Panc1 (cell line): ENCODE measurements at regions not wholly inside any gene's neighbourhood (a gene's known extent, or its start where the extent isn't known, plus 50 kb on each side); places are given as distances from the start of the nearest gene placed in this dataset.

ENCODE experiments used
- ATAC-seq: fragments of 200-7000 bp; cut with Tn5 transposase; 2 replicates; pipeline ENCODE4 v1.9.1; 2020; ENCODE audit warnings: mild to moderate bottlenecking, moderate library complexity
- BruUV-seq: library from RNA; stranded (reverse); fragments of 400-500 nt; replicated peaks from 2 replicates; lab custom pipeline; 2021; lab: Mats Ljungman, UMichigan
- CTCF ChIA-PET: fragments of 300-600 bp; sonication (Branson Sonifier 250); formaldehyde crosslinking; loops from one replicate; lab custom pipeline; 2022; ENCODE audit warnings: antibody characterized with exemption; lab: Charles Lee
- POLR2A ChIA-PET: fragments of 300-600 bp; sonication (Branson Sonifier 250); formaldehyde crosslinking; loops from one replicate; lab custom pipeline; 2022; ENCODE audit warnings: antibody characterized with exemption; lab: Charles Lee
- DNase-seq: peaks from one replicate; pipeline ENCODE4 v3.0.0-alpha.2; 2010; ENCODE audit warnings: low read depth, low spot score
- H3K27ac ChIP-seq: 2 replicates; pipeline ENCODE4 v1.5.1; 2011; ENCODE audit warnings: mild to moderate bottlenecking, low read length, inconsistent platforms
- H3K27me3 ChIP-seq: fragments of 200-500 bp; sonication (Bioruptor generic); 2 replicates; pipeline ENCODE4 v1.6.0; 2014; ENCODE audit warnings: low read length, inconsistent platforms; ENCODE audit not compliant: control insufficient read depth, insufficient read depth
- H3K36me3 ChIP-seq: fragments of 200-500 bp; sonication (Bioruptor generic); 2 replicates; pipeline ENCODE4 v1.5.1; 2014; ENCODE audit warnings: inconsistent platforms, mild to moderate bottlenecking, low read length, moderate library complexity; ENCODE audit not compliant: control insufficient read depth, insufficient read depth
- H3K4me1 ChIP-seq: 2 replicates; pipeline ENCODE4 v1.5.1; 2011; ENCODE audit warnings: inconsistent platforms, mild to moderate bottlenecking, low read length, moderate library complexity; ENCODE audit not compliant: control insufficient read depth, insufficient read depth
- H3K4me3 ChIP-seq, 2 experiments: 2 replicates each; pipeline ENCODE4 v1.5.1; 2011 to 2012; ENCODE audit warnings: low read depth in 2 of 2, low read length in 2 of 2, mild to moderate bottlenecking in 2 of 2, inconsistent platforms in 1 of 2, moderate library complexity in 1 of 2
- H3K9me3 ChIP-seq: fragments of 200-500 bp; sonication (Bioruptor generic); 2 replicates; pipeline ENCODE4 v1.5.1; 2014; ENCODE audit warnings: low read depth, mild to moderate bottlenecking, inconsistent platforms, low read length, moderate library complexity; ENCODE audit not compliant: control insufficient read depth, insufficient read depth
- POLR2AphosphoS5 ChIP-seq: IDR thresholded peaks from 2 replicates; pipeline ENCODE4 v1.6.1; 2012; ENCODE audit warnings: mild to moderate bottlenecking, low read depth, low read length, moderate library complexity
- REST ChIP-seq, 2 experiments: IDR thresholded peaks; 2 replicates each; pipeline ENCODE4 v1.6.1; 2011 to 2012; ENCODE audit warnings: low read depth in 2 of 2, control low read depth in 1 of 2, low read length in 1 of 2, mild to moderate bottlenecking in 1 of 2, moderate library complexity in 1 of 2; ENCODE audit not compliant: insufficient read depth in 1 of 2
- SIN3A ChIP-seq: IDR thresholded peaks from 2 replicates; pipeline ENCODE4 v1.6.1; 2012; ENCODE audit warnings: low read depth, mild to moderate bottlenecking, low read length, moderate library complexity, borderline replicate concordance; ENCODE audit not compliant: insufficient read depth
- TCF7L2 ChIP-seq: IDR thresholded peaks from 2 replicates; pipeline ENCODE4 v1.6.1; 2011; ENCODE audit warnings: mild to moderate bottlenecking, low read depth, low read length, inconsistent platforms
- in situ Hi-C: cut with HindIII; loops from 2 replicates; pipeline ENCODE4 v1.10.0; 2016; ENCODE audit warnings: low sequenced_read_pairs, low pct_unique_long_range_greater_than_20kb
- intact Hi-C: fragments of 100-400 bp; cut with micrococcal nuclease; formaldehyde crosslinking; loops from one replicate; pipeline ENCODE4 v1.10.0; 2022; ENCODE audit not compliant: unreplicated experiment
- TF ChIP-seq, protein P1 (sequence below): fragments of 450-650 bp; IDR thresholded peaks from 2 replicates; pipeline ENCODE4 v1.5.1; 2017; ENCODE audit warnings: mild to moderate bottlenecking

DNA sequence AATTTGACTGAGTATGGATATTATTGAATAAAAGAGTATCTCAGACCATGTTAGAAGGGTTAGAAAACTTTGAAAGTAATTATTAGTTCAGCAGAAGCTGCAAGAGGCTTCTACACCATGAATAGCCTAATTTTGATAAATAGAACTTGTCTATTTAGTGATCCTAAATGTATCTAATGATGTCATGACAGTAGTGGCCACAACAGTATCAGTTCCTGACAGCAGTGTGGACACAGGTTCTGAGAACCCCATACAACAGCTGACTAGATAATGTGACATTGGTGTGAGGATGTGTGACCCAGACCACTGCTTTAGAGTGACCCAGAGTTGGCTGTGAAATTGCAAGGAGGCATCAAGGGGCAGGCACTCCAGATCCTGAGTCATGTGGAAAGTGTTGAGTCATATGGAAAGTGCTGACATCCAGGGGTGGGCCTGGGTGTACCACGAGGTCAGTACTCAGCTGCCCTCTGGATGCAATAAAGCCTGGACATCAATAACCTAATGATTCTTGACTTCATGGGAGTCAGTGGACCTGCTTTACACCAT is 754.7 kb downstream of the DHX35 start:
- CTCF ChIA-PET: no interaction called here

DNA sequence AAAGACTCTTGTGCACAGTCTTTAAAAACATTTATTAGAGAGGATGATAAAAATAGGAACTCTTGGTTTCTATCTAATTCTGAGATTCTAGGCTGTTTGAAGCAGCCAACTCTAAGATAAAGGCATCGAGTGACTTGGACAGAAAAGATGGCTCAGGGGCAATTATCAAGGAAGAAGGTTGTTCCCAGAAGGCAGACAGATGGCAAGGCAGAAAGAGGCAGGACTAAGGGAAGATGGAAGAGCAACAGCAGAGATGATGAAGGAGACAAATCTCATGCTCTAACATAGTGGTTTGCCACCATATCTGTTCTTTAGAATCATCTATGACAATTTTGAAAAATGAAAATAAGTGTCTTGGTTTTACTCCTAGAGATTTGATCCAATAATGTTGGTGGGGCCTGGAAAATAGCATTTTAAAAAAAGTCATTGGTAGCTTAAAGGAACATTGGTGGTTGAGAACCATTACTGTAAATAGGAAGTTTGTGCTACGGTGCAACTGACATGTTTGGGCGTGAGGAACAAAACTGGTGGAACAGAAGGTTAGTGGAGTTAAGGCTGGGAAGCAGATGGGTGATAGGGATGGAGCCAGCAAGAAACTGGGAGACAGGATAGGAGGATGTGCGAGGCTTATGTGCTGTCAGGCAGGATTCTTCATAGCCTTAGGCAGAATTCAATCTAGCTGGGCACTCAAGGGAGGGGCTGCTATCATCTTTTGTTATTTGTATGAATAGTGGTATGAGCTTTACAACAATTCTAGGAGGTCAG is 751.1 kb downstream of the DHX35 start:
- Histone ChIP-seq H3K27ac (no peak overlapping the region), H3K27me3 (no peaks in the 10 kb centered on the region), H3K4me1 (no peaks in the 10 kb centered on the region), H3K9me3 (no peaks in the 10 kb centered on the region), H3K4me3 (no peak overlapping the region), H3K36me3 (no peaks in the 10 kb centered on the region)
- in situ Hi-C loops: no loop called here
- ChIA-PET CTCF (no interaction called here), POLR2A (no interaction called here)
- intact Hi-C loops: no loop called here
- ATAC-seq (no peak), DNase-seq (no peak)
- TF ChIP-seq, protein P1, sequence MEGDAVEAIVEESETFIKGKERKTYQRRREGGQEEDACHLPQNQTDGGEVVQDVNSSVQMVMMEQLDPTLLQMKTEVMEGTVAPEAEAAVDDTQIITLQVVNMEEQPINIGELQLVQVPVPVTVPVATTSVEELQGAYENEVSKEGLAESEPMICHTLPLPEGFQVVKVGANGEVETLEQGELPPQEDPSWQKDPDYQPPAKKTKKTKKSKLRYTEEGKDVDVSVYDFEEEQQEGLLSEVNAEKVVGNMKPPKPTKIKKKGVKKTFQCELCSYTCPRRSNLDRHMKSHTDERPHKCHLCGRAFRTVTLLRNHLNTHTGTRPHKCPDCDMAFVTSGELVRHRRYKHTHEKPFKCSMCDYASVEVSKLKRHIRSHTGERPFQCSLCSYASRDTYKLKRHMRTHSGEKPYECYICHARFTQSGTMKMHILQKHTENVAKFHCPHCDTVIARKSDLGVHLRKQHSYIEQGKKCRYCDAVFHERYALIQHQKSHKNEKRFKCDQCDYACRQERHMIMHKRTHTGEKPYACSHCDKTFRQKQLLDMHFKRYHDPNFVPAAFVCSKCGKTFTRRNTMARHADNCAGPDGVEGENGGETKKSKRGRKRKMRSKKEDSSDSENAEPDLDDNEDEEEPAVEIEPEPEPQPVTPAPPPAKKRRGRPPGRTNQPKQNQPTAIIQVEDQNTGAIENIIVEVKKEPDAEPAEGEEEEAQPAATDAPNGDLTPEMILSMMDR: no peak
- TF ChIP-seq SIN3A (no peak), POLR2AphosphoS5 (no peak), TCF7L2 (no peak), REST (IDR thresholded peaks at IDR 0.05; ENCODE audit: insufficient read depth in 1 of 2, low read depth in 2 of 2, low read length in 1 of 2) (no peak)
- BruUV-seq: no TSS peak

More for the DNA sequence above, 754.7 kb downstream of the DHX35 start:
- POLR2A ChIA-PET: no interaction called here
- H3K9me3 ChIP-seq: no peaks in the 10 kb centered on the region
- DNase-seq: no peak
- H3K4me1 ChIP-seq: no peaks in the 10 kb centered on the region
- no peak overlapping the region for H3K27ac ChIP-seq
- ATAC-seq: no peak
- intact Hi-C loops: no loop called here
- BruUV-seq: no TSS peak
- H3K27me3 ChIP-seq: no peaks in the 10 kb centered on the region
- in situ Hi-C loops: no loop called here
- no peaks in the 10 kb centered on the region for H3K36me3 ChIP-seq
- TF ChIP-seq SIN3A (no peak), REST (IDR thresholded peaks at IDR 0.05; ENCODE audit: insufficient read depth in 1 of 2, low read depth in 2 of 2, low read length in 1 of 2) (no peak), POLR2AphosphoS5 (no peak), TCF7L2 (no peak)
- TF ChIP-seq, protein P1: no peak
- H3K4me3 ChIP-seq: no peak overlapping the region
